ENCODE measurements at regions not wholly inside any gene's neighbourhood (a gene's known extent, or its start where the extent isn't known, plus 50 kb on each side); places are given as distances from the start of the nearest gene placed in this dataset.
A peak's percentile ranks its signal among the peaks of the same experiment; 100 is the strongest.

- no peaks in the 10 kb centered on the region for H3K4me1 Mint-ChIP-seq (ENCODE audit: low read depth, unreplicated experiment)
- Histone ChIP-seq H2AFZ (ENCODE audit: low read depth, low read length) (no peak overlapping the region), H3K27me3 (ENCODE audit: insufficient read depth, low read length) (no peaks in the 10 kb centered on the region), H3K36me3 (ENCODE audit: insufficient read depth, low read length) (no peaks in the 10 kb centered on the region), H3K4me2 (ENCODE audit: low read length) (no peak overlapping the region), H3K4me1 (ENCODE audit: insufficient read depth, low read length) (peaks cover 17% of the 10 kb centered on the region), H3K4me3 (ENCODE audit: insufficient read depth, low read depth, low read length) (no peak overlapping the region), H3K9me3 (ENCODE audit: insufficient read depth, low read depth, low read length) (no peaks in the 10 kb centered on the region), H3K27ac (ENCODE audit: low read depth, low read length) (no peak overlapping the region), H3K9ac (ENCODE audit: low read length) (no peak overlapping the region), H3K79me2 (ENCODE audit: insufficient read depth, low read length) (no peaks in the 10 kb centered on the region), H4K20me1 (ENCODE audit: insufficient read depth, low read length) (no peaks in the 10 kb centered on the region)
- no peaks in the 10 kb centered on the region for H3K36me3 Mint-ChIP-seq (ENCODE audit: low read depth, unreplicated experiment)
- peak overlapping the region; percentile 72 for H3K27ac Mint-ChIP-seq (ENCODE audit: unreplicated experiment)
- H3K9me3 Mint-ChIP-seq (ENCODE audit: unreplicated experiment) = no peaks in the 10 kb centered on the region
- peaks cover 14% of the 10 kb centered on the region for H3K27me3 Mint-ChIP-seq (ENCODE audit: low read depth, unreplicated experiment)
- H3K4me3 Mint-ChIP-seq (ENCODE audit: unreplicated experiment) = no peak overlapping the region
- FAIRE-seq (no peak), DNase-seq (ENCODE audit: low read depth) (no peak)
- TF ChIP-seq CTCF (IDR thresholded peaks at IDR 0.05; ENCODE audit: insufficient read depth, low read depth, low read length) = no peak
- TF ChIP-seq EZH2 (IDR thresholded peaks at IDR 0.05; ENCODE audit: insufficient read depth, low read length) = no peak
Observed at GRCh38 chr19:32012206-32012605, 333.2 kb upstream of the ZNF507 start.

- Mint-ChIP-seq H3K9me3 (ENCODE audit: unreplicated experiment) (no peaks in the 10 kb centered on the region), H3K27me3 (ENCODE audit: low read depth, unreplicated experiment) (peaks cover 14% of the 10 kb centered on the region), H3K36me3 (ENCODE audit: low read depth, unreplicated experiment) (no peaks in the 10 kb centered on the region), H3K4me1 (ENCODE audit: low read depth, unreplicated experiment) (peaks cover 5% of the 10 kb centered on the region), H3K27ac (ENCODE audit: unreplicated experiment) (no peak overlapping the region), H3K4me3 (ENCODE audit: unreplicated experiment) (no peak overlapping the region)
- Histone ChIP-seq H4K20me1 (ENCODE audit: insufficient read depth, low read length) (no peaks in the 10 kb centered on the region), H3K27ac (ENCODE audit: low read depth, low read length) (no peak overlapping the region), H3K79me2 (ENCODE audit: insufficient read depth, low read length) (no peaks in the 10 kb centered on the region), H3K27me3 (ENCODE audit: insufficient read depth, low read length) (no peaks in the 10 kb centered on the region), H2AFZ (ENCODE audit: low read depth, low read length) (no peak overlapping the region), H3K9ac (ENCODE audit: low read length) (no peak overlapping the region), H3K4me1 (ENCODE audit: insufficient read depth, low read length) (peaks cover 19% of the 10 kb centered on the region), H3K9me3 (ENCODE audit: insufficient read depth, low read depth, low read length) (no peaks in the 10 kb centered on the region), H3K36me3 (ENCODE audit: insufficient read depth, low read length) (no peaks in the 10 kb centered on the region), H3K4me3 (ENCODE audit: insufficient read depth, low read depth, low read length) (no peak overlapping the region), H3K4me2 (ENCODE audit: low read length) (no peak overlapping the region)
- no peak for TF ChIP-seq CTCF (IDR thresholded peaks at IDR 0.05; ENCODE audit: insufficient read depth, low read depth, low read length)
- no peak for TF ChIP-seq EZH2 (IDR thresholded peaks at IDR 0.05; ENCODE audit: insufficient read depth, low read length)
- no peak for FAIRE-seq
- peak; percentile 47 for DNase-seq (ENCODE audit: low read depth)
Observed at GRCh38 chr19:32012886-32013631, 332.4 kb upstream of the ZNF507 start.

All from astrocyte (in vitro differentiated cells and primary cell).